GM19395 (cell line): ENCODE measurements at regions not wholly inside any gene's neighbourhood (a gene's known extent, or its start where the extent isn't known, plus 50 kb on each side); places are given as distances from the start of the nearest gene placed in this dataset.

Source experiments
- ATAC-seq: cut with Tn5 transposase; IDR thresholded peaks from one replicate; pipeline ENCODE4 v1.9.1; 2021; ENCODE audit warnings: mild to moderate bottlenecking, moderate library complexity; ENCODE audit not compliant: unreplicated experiment

DNA sequence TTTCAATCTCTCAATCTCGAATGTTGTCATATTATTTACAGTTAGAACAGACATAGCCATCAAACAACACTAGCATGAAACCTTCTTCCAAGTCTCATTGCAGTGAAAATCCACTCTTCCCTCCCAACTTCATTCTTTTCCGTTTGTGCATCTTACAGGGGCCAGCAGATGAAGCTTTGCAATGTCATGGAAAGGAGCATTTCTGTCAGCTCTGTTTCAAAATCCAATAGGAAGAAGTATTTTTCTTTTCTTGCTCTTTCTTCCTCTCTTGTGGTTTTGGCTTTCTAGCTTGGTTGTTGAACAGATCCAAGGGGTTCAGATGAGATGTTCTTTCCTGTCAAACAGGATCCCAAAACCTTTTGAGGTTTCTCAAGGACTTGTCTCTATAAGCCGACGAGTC lies 416.6 kb downstream of the AEBP2 start:
- no peak for ATAC-seq

DNA sequence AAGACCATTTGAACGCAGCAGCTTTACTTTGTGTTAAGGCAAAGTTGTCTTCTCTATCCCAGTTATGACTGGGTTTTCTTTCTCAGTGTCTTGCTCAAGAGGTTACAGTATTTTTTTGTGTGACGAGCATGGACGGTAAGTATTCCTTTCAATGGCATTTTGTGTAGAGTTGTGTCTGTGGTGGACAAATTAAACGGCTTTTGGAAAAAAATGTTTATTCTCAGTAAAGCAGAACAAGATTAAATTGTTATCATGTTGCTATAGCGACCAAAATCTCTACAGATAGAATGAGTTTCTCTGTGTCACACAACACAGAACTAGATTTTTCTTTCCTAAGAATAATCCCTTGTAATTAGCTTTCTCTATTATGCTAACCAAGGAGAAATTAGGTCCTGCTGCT lies 417.1 kb downstream of the AEBP2 start:
- ATAC-seq = no peak

- ATAC-seq = no peak
These were observed 417.9 kb downstream of the AEBP2 start for GRCh38 chr12:19857204-19857603.

- ATAC-seq = no peak
These were observed 427.9 kb downstream of the AEBP2 start for GRCh38 chr12:19867151-19867550.

- ATAC-seq = no peak
These were observed 428.7 kb downstream of the AEBP2 start for GRCh38 chr12:19867970-19868369.

- ATAC-seq = no peak
These were observed 430.1 kb downstream of the AEBP2 start for GRCh38 chr12:19869413-19869812.

GRCh38 chr12:19872621-19873540 lies 433.6 kb downstream of the AEBP2 start:
- ATAC-seq = no peak

GRCh38 chr12:19880076-19880475 lies 440.8 kb downstream of the AEBP2 start:
- no peak for ATAC-seq

DNA sequence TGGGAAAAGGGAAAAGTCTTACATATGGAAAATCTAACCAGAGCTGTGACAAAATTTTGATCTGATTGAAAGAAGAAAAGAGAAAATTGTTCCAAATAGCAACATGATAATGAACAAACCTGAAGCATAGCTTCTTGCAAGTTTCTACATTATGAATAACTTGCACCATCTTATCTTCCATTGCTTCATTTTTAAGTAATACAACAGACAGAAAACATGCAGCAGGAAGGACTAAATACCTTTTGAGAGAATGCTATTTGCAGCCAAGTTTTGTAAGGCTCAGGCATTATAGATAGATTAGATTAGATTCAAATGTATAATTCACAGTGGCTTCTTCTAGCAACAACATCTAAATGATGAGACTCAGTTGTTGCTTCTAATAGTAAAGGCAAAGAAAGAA lies 441.4 kb downstream of the AEBP2 start:
- no peak for ATAC-seq

DNA sequence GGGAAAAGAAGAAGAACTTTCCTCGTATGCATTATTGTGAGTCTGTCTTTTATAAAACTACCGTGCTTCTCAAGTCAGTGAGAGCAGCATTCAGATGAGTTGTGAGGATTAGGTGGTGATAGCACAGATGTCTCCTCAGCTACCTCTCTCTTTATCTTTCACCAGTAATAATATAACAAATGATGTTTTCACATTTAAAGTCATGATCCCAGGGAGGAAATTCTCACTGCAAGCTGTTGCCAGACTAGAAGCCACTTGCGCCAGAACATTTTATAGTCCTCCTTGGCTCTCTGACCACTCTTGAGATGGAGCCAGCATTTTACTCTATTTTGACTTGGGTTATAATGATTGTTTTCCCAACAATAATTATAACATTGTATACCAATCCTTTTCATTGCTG lies 443.1 kb downstream of the AEBP2 start:
- no peak for ATAC-seq

DNA sequence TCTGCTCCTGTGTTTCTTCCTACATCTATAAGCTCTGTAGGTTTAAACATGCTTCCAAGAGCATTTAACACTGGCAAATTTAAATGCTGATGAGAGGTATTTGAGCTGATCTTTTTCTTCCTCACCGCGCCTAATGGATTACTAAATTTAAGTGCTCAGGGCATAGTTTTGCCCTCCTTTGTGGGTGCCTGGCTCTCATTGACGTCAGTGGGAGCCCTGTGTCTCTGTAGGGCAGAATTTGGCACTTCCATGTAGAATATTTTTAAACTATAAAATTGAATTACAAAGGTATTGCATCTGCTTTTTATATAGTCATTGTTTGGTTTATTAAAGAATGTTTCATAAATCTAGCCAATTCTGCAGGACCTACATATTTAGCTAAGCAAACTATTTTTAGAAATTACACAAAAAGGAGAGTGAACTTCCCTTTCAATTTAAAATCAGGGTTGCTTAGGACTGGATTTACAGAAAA lies 444.8 kb downstream of the AEBP2 start:
- no peak for ATAC-seq

GRCh38 chr12:19885093-19885812 lies 446.0 kb downstream of the AEBP2 start:
- no peak for ATAC-seq

- no peak for ATAC-seq
These were observed 446.8 kb downstream of the AEBP2 start for GRCh38 chr12:19886065-19886464.

- no peak for ATAC-seq
These were observed 447.4 kb downstream of the AEBP2 start for GRCh38 chr12:19886639-19887064.

GRCh38 chr12:19890024-19890423 lies 450.7 kb downstream of the AEBP2 start:
- no peak for ATAC-seq

DNA sequence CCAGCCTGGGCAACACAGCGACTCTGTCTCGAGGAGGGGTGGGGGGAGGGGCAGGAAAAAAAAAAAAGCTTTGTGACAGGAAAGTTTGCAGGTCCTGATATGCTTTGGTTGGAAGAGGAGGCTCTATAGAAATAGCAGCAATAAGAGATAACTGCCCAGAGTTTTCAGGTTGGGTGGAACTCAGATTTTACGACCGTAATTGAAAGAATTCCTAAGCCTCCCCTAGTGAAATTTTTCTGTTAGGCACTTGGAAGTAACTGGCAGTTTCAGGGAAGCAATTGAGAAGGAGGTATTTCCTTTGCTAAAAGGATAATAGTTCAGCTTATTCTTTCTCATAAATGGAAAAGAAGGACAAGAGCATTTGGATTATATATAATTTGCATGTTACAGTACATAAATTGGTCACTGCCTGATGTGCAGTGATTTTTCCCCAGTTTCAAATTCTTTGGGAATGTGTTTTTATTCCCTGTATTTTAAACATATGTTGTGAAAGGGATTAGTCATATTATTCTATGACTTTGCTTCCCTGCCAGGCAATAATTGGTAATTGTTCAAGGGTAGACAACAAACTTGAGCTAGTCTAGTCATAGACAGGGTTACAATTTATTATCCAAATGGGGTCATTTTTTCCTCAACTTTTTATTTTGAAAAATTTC lies 452.8 kb downstream of the AEBP2 start:
- no peak for ATAC-seq

DNA sequence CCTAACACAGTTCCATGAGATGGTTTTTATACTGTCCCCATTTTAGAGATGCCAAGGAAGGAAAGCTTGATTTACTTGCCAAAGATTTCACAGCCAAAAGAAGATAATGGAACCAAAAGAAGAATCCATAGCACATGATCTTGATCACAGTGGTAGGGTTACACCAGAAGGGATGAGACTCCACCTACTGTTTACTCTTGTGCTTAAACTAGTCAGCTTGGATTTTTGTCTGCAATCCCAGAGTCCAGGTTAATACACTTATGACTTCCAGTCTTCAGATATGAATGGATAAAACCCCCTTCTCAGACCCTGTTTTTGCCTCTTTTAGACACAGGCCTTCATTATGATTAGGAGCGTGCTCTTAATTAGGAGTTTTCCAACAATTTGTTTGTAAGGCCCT lies 454.2 kb downstream of the AEBP2 start:
- no peak for ATAC-seq

- ATAC-seq = no peak
These were observed 454.8 kb downstream of the AEBP2 start for GRCh38 chr12:19894050-19894449.

GRCh38 chr12:19894803-19895202 lies 455.5 kb downstream of the AEBP2 start:
- peak; percentile 77 for ATAC-seq

GRCh38 chr12:19895246-19896020 lies 456.1 kb downstream of the AEBP2 start:
- ATAC-seq = no peak

DNA sequence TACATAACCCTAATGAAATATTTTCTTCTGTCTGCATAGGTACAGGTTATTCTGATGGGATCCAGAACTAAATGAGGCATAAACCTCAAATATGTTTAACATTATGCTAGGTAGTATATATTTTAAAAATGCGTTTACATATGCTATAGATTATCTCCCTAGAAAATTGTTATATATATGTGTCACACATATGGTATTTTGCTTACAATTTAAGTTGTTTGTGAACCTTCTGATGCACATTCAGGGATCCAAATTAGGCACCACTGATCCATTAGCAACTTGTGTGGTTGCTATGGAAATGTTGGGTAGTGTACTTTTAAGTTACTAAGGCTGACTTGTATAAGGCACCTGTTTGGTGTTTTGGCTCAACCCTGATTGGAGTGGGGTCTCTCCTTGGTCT lies 456.7 kb downstream of the AEBP2 start:
- ATAC-seq = no peak
